Rectal smooth muscle tissue (tissue), 1 donor: ENCODE measurements at regions not wholly inside any gene's neighbourhood (a gene's known extent, or its start where the extent isn't known, plus 50 kb on each side); places are given as distances from the start of the nearest gene placed in this dataset.

Source experiments
- H3K27ac ChIP-seq: one replicate; pipeline ENCODE4 v1.7.0; 2013; ENCODE audit warnings: low read depth, low read length, inconsistent platforms
- H3K27me3 ChIP-seq: one replicate; pipeline ENCODE4 v1.7.0; 2013; ENCODE audit warnings: low read length; ENCODE audit not compliant: control insufficient read depth, insufficient read depth
- H3K36me3 ChIP-seq: one replicate; pipeline ENCODE4 v1.7.0; 2013; ENCODE audit warnings: low read length; ENCODE audit not compliant: control insufficient read depth, insufficient read depth
- H3K4me1 ChIP-seq: one replicate; pipeline ENCODE4 v1.7.0; 2013; ENCODE audit warnings: low read length; ENCODE audit not compliant: control insufficient read depth, insufficient read depth
- H3K4me3 ChIP-seq: one replicate; pipeline ENCODE4 v1.7.0; 2013; ENCODE audit warnings: low read length
- H3K9ac ChIP-seq: one replicate; pipeline ENCODE4 v1.7.0; 2013; ENCODE audit warnings: low read length

GRCh38 chr4:99710681-99711345 is 53.2 kb upstream of the C4orf54 start:
- Histone ChIP-seq H3K27ac (no peak overlapping the region), H3K4me1 (no peaks in the 10 kb centered on the region), H3K36me3 (no peaks in the 10 kb centered on the region), H3K27me3 (no peaks in the 10 kb centered on the region), H3K4me3 (no peak overlapping the region), H3K9ac (no peak overlapping the region)

GRCh38 chr4:99710020-99710419 is 52.4 kb upstream of the C4orf54 start:
- no peaks in the 10 kb centered on the region for H3K27me3 ChIP-seq
- no peaks in the 10 kb centered on the region for H3K4me1 ChIP-seq
- no peaks in the 10 kb centered on the region for H3K36me3 ChIP-seq
- H3K27ac ChIP-seq: no peak overlapping the region
- no peak overlapping the region for H3K9ac ChIP-seq
- no peak overlapping the region for H3K4me3 ChIP-seq

GRCh38 chr4:99708551-99708950 is 50.9 kb upstream of the C4orf54 start:
- Histone ChIP-seq H3K27me3 (no peaks in the 10 kb centered on the region), H3K4me3 (no peak overlapping the region), H3K36me3 (no peaks in the 10 kb centered on the region), H3K4me1 (no peaks in the 10 kb centered on the region), H3K9ac (no peak overlapping the region), H3K27ac (no peak overlapping the region)
